HEK293 (cell line): ENCODE measurements at regions not wholly inside any gene's neighbourhood (a gene's known extent, or its start where the extent isn't known, plus 50 kb on each side); places are given as distances from the start of the nearest gene placed in this dataset.

Source experiments
- GLI4 ChIP-seq: fragments of 450-650 bp; formaldehyde crosslinking; IDR thresholded peaks from 2 replicates; pipeline ENCODE4 v1.5.1; 2016; ENCODE audit warnings: missing biosample characterization, missing genetic modification characterization
- GLIS2 ChIP-seq: fragments of 450-650 bp; formaldehyde crosslinking; IDR thresholded peaks from 2 replicates; pipeline ENCODE4 v1.5.1; 2016; ENCODE audit warnings: missing biosample characterization, missing genetic modification characterization
- HOXD13 ChIP-seq: sonication (generic); formaldehyde crosslinking; IDR thresholded peaks from 2 replicates; pipeline ENCODE4 v1.8.0; 2022; ENCODE audit warnings: missing genetic modification reagents, borderline replicate concordance
- IKZF3 ChIP-seq: fragments of 450-650 bp; IDR thresholded peaks from 2 replicates; pipeline ENCODE4 v1.5.0; 2018; ENCODE audit warnings: missing biosample characterization, mild to moderate bottlenecking, missing genetic modification characterization, moderate library complexity
- PATZ1 ChIP-seq: fragments of 450-650 bp; formaldehyde crosslinking; IDR thresholded peaks from 2 replicates; pipeline ENCODE4 v1.5.1; 2016; ENCODE audit warnings: missing biosample characterization, missing genetic modification characterization
- PRDM1 ChIP-seq: fragments of 450-650 bp; formaldehyde crosslinking; IDR thresholded peaks from 2 replicates; pipeline ENCODE4; 2016; ENCODE audit warnings: missing biosample characterization, missing genetic modification characterization
- RBAK ChIP-seq: fragments of 450-650 bp; formaldehyde crosslinking; IDR thresholded peaks from 2 replicates; pipeline ENCODE4 v1.5.1; 2016; ENCODE audit warnings: missing biosample characterization, missing genetic modification characterization
- ZFHX2 ChIP-seq: fragments of 450-650 bp; formaldehyde crosslinking; conservative IDR thresholded peaks from 2 replicates; pipeline ENCODE4 v1.5.1; 2016; ENCODE audit warnings: missing biosample characterization, missing genetic modification characterization
- ZFP37 ChIP-seq: fragments of 450-650 bp; formaldehyde crosslinking; IDR thresholded peaks from 2 replicates; pipeline ENCODE4 v1.5.1; 2016; ENCODE audit warnings: missing biosample characterization, missing genetic modification characterization
- ZIC2 ChIP-seq: fragments of 450-650 bp; formaldehyde crosslinking; IDR thresholded peaks from 2 replicates; pipeline ENCODE4 v1.5.1; 2016; ENCODE audit warnings: missing biosample characterization, missing genetic modification characterization
- ZNF133 ChIP-seq: fragments of 450-650 bp; formaldehyde crosslinking; IDR thresholded peaks from 2 replicates; pipeline ENCODE4 v1.5.1; 2016; ENCODE audit warnings: missing biosample characterization, missing genetic modification characterization
- ZNF169 ChIP-seq: fragments of 450-650 bp; formaldehyde crosslinking; IDR thresholded peaks from 2 replicates; pipeline ENCODE4 v1.5.1; 2016; ENCODE audit warnings: missing biosample characterization, missing genetic modification characterization
- ZNF24 ChIP-seq: fragments of 450-650 bp; formaldehyde crosslinking; IDR thresholded peaks from 2 replicates; pipeline ENCODE4 v1.5.1; 2016; ENCODE audit warnings: missing biosample characterization, missing genetic modification characterization
- ZNF274 ChIP-seq, 2 experiments: fragments of 200-500 bp in 1 of 2; fragments of 450-650 bp in 1 of 2; sonication (Bioruptor generic) in 1 of 2; formaldehyde crosslinking in 1 of 2; IDR thresholded peaks; 2 replicates each; pipeline versions ENCODE4 v1.5.1 to v1.6.1; 2014 to 2016; ENCODE audit warnings: borderline replicate concordance in 1 of 2, inconsistent platforms in 1 of 2, low read length in 1 of 2, missing biosample characterization in 1 of 2, missing genetic modification characterization in 1 of 2
- ZNF335 ChIP-seq: fragments of 450-650 bp; formaldehyde crosslinking; conservative IDR thresholded peaks from 2 replicates; pipeline ENCODE4 v1.5.1; 2016; ENCODE audit warnings: missing biosample characterization, missing genetic modification characterization
- ZNF37A ChIP-seq: fragments of 450-650 bp; IDR thresholded peaks from 2 replicates; pipeline ENCODE4 v1.5.1; 2018; ENCODE audit warnings: missing biosample characterization, missing genetic modification characterization
- ZNF404 ChIP-seq: fragments of 450-650 bp; formaldehyde crosslinking; IDR thresholded peaks from 2 replicates; pipeline ENCODE4 v1.5.1; 2017; ENCODE audit warnings: missing biosample characterization, missing genetic modification characterization
- ZNF416 ChIP-seq: fragments of 450-650 bp; formaldehyde crosslinking; IDR thresholded peaks from 2 replicates; pipeline ENCODE4 v1.5.1; 2016; ENCODE audit warnings: missing biosample characterization, missing genetic modification characterization
- ZNF449 ChIP-seq: fragments of 450-650 bp; formaldehyde crosslinking; IDR thresholded peaks from 2 replicates; pipeline ENCODE4 v1.5.1; 2017; ENCODE audit warnings: missing biosample characterization, mild to moderate bottlenecking, missing genetic modification characterization, moderate library complexity
- ZNF48 ChIP-seq: fragments of 450-650 bp; formaldehyde crosslinking; IDR thresholded peaks from 2 replicates; pipeline ENCODE4 v1.5.1; 2016; ENCODE audit warnings: missing biosample characterization, missing genetic modification characterization
- ZNF521 ChIP-seq: fragments of 450-650 bp; formaldehyde crosslinking; IDR thresholded peaks from 2 replicates; pipeline ENCODE4 v1.5.1; 2017; ENCODE audit warnings: missing biosample characterization, mild to moderate bottlenecking, missing genetic modification characterization
- ZNF529 ChIP-seq: fragments of 450-650 bp; formaldehyde crosslinking; IDR thresholded peaks from 2 replicates; pipeline ENCODE4 v1.5.1; 2017; ENCODE audit warnings: missing genetic modification characterization, missing biosample characterization; ENCODE audit not compliant: insufficient replicate concordance
- ZNF558 ChIP-seq: fragments of 450-650 bp; formaldehyde crosslinking; IDR thresholded peaks from 2 replicates; pipeline ENCODE4 v1.5.1; 2016; ENCODE audit warnings: missing biosample characterization, missing genetic modification characterization
- ZNF561 ChIP-seq: fragments of 450-650 bp; IDR thresholded peaks from 2 replicates; pipeline ENCODE4 v1.5.1; 2018; ENCODE audit warnings: missing biosample characterization, missing genetic modification characterization, borderline replicate concordance
- ZNF624 ChIP-seq: fragments of 450-650 bp; formaldehyde crosslinking; IDR thresholded peaks from 2 replicates; pipeline ENCODE4 v1.5.1; 2017; ENCODE audit warnings: missing biosample characterization, missing genetic modification characterization
- ZNF660 ChIP-seq: fragments of 450-650 bp; IDR thresholded peaks from 2 replicates; pipeline ENCODE4 v1.5.1; 2018; ENCODE audit warnings: missing biosample characterization, mild to moderate bottlenecking, missing genetic modification characterization
- ZNF707 ChIP-seq: fragments of 450-650 bp; formaldehyde crosslinking; IDR thresholded peaks from 2 replicates; pipeline ENCODE4 v1.5.1; 2016; ENCODE audit warnings: missing biosample characterization, missing genetic modification characterization
- ZNF791 ChIP-seq: fragments of 450-650 bp; formaldehyde crosslinking; IDR thresholded peaks from 2 replicates; pipeline ENCODE4 v1.5.1; 2016; ENCODE audit warnings: missing biosample characterization, missing genetic modification characterization
- ZNF792 ChIP-seq: fragments of 450-650 bp; formaldehyde crosslinking; IDR thresholded peaks from 2 replicates; pipeline ENCODE4 v1.5.1; 2016; ENCODE audit warnings: missing biosample characterization, missing genetic modification characterization
- TF ChIP-seq, protein P1 (sequence below): fragments of 450-650 bp; formaldehyde crosslinking; IDR thresholded peaks from 2 replicates; pipeline ENCODE4 v1.5.1; 2016; ENCODE audit warnings: missing biosample characterization, missing genetic modification characterization
- TF ChIP-seq, protein P2 (sequence below): fragments of 450-650 bp; formaldehyde crosslinking; IDR thresholded peaks from 2 replicates; pipeline ENCODE4 v1.5.1; 2017; ENCODE audit warnings: missing biosample characterization, missing genetic modification characterization
- TF ChIP-seq, protein P3 (sequence below): fragments of 450-650 bp; formaldehyde crosslinking; IDR thresholded peaks from 2 replicates; pipeline ENCODE4 v1.5.1; 2016; ENCODE audit warnings: missing biosample characterization, missing genetic modification characterization

DNA sequence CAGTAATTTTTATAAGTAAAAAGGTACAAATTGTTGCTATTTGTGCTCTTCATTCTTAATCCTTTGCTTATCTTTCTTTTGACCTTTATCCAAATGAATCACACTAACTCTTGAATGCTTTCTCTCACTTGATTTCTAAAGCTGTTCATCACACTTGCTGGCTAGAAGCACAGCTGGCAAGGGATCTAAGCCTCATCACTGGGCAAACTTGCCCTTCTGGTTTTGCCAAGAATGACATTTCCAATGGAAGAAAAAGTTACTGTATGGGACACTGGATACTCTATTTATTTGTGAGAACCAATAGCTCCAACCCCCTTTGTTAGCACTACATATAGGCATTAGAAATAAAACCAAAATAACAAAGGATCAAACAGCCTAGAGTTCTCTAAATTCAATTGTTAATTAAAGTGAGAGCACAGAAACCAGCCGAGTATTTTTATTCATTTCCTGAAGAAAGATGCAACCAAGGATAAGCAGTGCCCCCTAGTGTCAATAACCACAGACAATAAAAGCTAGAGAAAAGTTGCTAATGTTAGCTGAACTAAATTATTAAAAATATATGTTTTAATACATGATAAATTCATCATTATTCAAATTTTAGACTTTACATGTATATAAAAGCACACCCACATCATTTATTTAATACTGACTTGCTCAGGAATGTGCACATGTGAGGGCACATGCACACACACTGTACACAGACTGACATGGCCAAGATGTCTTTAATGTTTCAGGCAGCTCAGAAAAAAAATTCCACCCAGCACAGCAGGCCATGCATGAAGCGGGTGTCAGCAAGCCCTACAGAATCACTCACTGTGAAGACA lies 59.8 kb upstream of the POU5F2 start (continued):
- TF ChIP-seq PATZ1 (tag by site-specific recombination) = no peak
- TF ChIP-seq, protein P1, sequence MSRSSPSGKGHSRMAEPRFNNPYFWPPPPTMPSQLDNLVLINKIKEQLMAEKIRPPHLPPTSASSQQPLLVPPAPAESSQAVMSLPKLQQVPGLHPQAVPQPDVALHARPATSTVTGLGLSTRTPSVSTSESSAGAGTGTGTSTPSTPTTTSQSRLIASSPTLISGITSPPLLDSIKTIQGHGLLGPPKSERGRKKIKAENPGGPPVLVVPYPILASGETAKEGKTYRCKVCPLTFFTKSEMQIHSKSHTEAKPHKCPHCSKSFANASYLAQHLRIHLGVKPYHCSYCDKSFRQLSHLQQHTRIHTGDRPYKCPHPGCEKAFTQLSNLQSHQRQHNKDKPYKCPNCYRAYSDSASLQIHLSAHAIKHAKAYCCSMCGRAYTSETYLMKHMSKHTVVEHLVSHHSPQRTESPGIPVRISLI (tag by site-specific recombination) = peak; percentile 47; the same call in 1 of the 2 replicates
- no peak for TF ChIP-seq GLI4 (tag by site-specific recombination)
- TF ChIP-seq ZNF133 (tag by site-specific recombination) = no peak
- no peak for TF ChIP-seq ZNF529 (tag by site-specific recombination)
- TF ChIP-seq ZNF48 (tag by site-specific recombination) = no peak
- 0 out of 2 replicates have a peak, but pooled peaks have one; percentile 10 for TF ChIP-seq IKZF3 (tag by site-specific recombination)
- no peak for TF ChIP-seq ZNF624 (tag by site-specific recombination)
- TF ChIP-seq ZNF416 (tag by site-specific recombination) = no peak
- TF ChIP-seq ZNF660 = peak; percentile 61
- no peak for TF ChIP-seq ZNF707 (tag by site-specific recombination)
- no peak for TF ChIP-seq ZNF791 (tag by site-specific recombination)
- no peak for TF ChIP-seq ZNF449 (tag by site-specific recombination)
- no peak for TF ChIP-seq ZNF24 (tag by site-specific recombination)
- no peak for TF ChIP-seq ZFHX2 (tag by site-specific recombination)
- TF ChIP-seq, protein P2, sequence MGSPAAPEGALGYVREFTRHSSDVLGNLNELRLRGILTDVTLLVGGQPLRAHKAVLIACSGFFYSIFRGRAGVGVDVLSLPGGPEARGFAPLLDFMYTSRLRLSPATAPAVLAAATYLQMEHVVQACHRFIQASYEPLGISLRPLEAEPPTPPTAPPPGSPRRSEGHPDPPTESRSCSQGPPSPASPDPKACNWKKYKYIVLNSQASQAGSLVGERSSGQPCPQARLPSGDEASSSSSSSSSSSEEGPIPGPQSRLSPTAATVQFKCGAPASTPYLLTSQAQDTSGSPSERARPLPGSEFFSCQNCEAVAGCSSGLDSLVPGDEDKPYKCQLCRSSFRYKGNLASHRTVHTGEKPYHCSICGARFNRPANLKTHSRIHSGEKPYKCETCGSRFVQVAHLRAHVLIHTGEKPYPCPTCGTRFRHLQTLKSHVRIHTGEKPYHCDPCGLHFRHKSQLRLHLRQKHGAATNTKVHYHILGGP (tag by site-specific recombination) = no peak
- peak; percentile 20; the same call in 1 of the 2 replicates for TF ChIP-seq PRDM1 (tag by site-specific recombination)
- TF ChIP-seq ZIC2 = 0 out of 2 replicates have a peak, but pooled peaks have one; percentile 18
- TF ChIP-seq ZFP37 (tag by site-specific recombination) = no peak
- TF ChIP-seq RBAK (tag by site-specific recombination) = no peak
- no peak for TF ChIP-seq GLIS2 (tag by site-specific recombination)
- TF ChIP-seq ZNF404 (tag by site-specific recombination) = no peak
- TF ChIP-seq ZNF558 (tag by site-specific recombination) = no peak
- TF ChIP-seq, protein P3, sequence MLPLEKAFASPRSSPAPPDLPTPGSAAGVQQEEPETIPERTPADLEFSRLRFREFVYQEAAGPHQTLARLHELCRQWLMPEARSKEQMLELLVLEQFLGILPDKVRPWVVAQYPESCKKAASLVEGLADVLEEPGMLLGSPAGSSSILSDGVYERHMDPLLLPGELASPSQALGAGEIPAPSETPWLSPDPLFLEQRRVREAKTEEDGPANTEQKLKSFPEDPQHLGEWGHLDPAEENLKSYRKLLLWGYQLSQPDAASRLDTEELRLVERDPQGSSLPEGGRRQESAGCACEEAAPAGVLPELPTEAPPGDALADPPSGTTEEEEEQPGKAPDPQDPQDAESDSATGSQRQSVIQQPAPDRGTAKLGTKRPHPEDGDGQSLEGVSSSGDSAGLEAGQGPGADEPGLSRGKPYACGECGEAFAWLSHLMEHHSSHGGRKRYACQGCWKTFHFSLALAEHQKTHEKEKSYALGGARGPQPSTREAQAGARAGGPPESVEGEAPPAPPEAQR (tag by site-specific recombination) = no peak
- TF ChIP-seq ZNF335 (tag by site-specific recombination) = 0 out of 2 replicates have a peak, but pooled peaks have one; percentile 22
- TF ChIP-seq ZNF521 = no peak
- no peak for TF ChIP-seq ZNF169 (tag by site-specific recombination)
- 0 out of 2 replicates have a peak, but pooled peaks have one; percentile 46 for TF ChIP-seq ZNF561
- no peak for TF ChIP-seq ZNF274 (IDR thresholded peaks at IDR 0.05; ENCODE audit: low read length)
- TF ChIP-seq ZNF274 (tag by site-specific recombination; IDR thresholded peaks at IDR 0.05; ENCODE audit: borderline replicate concordance) = no peak
- TF ChIP-seq HOXD13 (CRISPR knock-in tag) = no peak
- TF ChIP-seq ZNF792 (tag by site-specific recombination) = no peak
- no peak for TF ChIP-seq ZNF37A (tag by site-specific recombination)
- TF ChIP-seq, all 188 proteins: peak for 12
